ENCODE measurements at regions not wholly inside any gene's neighbourhood (a gene's known extent, or its start where the extent isn't known, plus 50 kb on each side); places are given as distances from the start of the nearest gene placed in this dataset.

DNA sequence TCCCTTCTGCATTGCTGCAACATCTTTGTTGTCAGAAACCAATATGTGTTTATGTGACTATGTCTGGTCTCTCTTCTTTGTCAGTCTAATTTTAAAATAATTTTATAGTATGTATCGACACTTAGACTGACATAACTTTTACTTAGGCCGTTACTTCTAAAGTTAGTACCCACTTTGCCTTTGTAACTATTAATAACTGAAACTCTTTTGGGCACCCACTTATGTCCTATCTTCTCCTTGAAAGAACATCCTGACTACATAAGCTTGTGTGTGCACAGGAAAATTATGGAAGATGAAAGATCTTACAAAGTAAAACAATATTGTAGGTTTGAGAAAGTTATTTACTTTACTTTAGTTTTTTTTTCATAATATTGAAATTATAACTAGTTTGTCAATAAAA is 230.4 kb upstream of the CCDC179 start:
- Histone ChIP-seq H3K79me2 (ENCODE audit: control insufficient read depth, low read length) (no peaks in the 10 kb centered on the region), H3K9me3 (ENCODE audit: control insufficient read depth, insufficient read depth, low read length) (no peaks in the 10 kb centered on the region), H3F3A (ENCODE audit: control insufficient read depth, insufficient read depth) (no peaks in the 10 kb centered on the region), H4K20me1 (ENCODE audit: control insufficient read depth, insufficient read depth, low read depth, low read length) (no peaks in the 10 kb centered on the region), H3K27me3 (ENCODE audit: control insufficient read depth, low read length) (no peaks in the 10 kb centered on the region), H3K9me2 (replicated peaks; ENCODE audit: control insufficient read depth, low read length) (no peaks in the 10 kb centered on the region), H3K4me3 (ENCODE audit: low read length) (no peak overlapping the region), H3K4me2 (ENCODE audit: low read length) (no peak overlapping the region), H3K4me1 (ENCODE audit: control insufficient read depth, low read length) (no peaks in the 10 kb centered on the region), H3K36me3 (ENCODE audit: control insufficient read depth, low read length) (no peaks in the 10 kb centered on the region), H3K27ac (ENCODE audit: low read depth, low read length) (no peak overlapping the region)
- TF ChIP-seq EZH2phosphoT487 (IDR thresholded peaks at IDR 0.05; ENCODE audit: borderline replicate concordance, low read length): no peak
- TF ChIP-seq, protein P1, sequence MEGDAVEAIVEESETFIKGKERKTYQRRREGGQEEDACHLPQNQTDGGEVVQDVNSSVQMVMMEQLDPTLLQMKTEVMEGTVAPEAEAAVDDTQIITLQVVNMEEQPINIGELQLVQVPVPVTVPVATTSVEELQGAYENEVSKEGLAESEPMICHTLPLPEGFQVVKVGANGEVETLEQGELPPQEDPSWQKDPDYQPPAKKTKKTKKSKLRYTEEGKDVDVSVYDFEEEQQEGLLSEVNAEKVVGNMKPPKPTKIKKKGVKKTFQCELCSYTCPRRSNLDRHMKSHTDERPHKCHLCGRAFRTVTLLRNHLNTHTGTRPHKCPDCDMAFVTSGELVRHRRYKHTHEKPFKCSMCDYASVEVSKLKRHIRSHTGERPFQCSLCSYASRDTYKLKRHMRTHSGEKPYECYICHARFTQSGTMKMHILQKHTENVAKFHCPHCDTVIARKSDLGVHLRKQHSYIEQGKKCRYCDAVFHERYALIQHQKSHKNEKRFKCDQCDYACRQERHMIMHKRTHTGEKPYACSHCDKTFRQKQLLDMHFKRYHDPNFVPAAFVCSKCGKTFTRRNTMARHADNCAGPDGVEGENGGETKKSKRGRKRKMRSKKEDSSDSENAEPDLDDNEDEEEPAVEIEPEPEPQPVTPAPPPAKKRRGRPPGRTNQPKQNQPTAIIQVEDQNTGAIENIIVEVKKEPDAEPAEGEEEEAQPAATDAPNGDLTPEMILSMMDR (IDR thresholded peaks at IDR 0.05; ENCODE audit: low read depth, low read length, poor library complexity, severe bottlenecking): no peak

DNA sequence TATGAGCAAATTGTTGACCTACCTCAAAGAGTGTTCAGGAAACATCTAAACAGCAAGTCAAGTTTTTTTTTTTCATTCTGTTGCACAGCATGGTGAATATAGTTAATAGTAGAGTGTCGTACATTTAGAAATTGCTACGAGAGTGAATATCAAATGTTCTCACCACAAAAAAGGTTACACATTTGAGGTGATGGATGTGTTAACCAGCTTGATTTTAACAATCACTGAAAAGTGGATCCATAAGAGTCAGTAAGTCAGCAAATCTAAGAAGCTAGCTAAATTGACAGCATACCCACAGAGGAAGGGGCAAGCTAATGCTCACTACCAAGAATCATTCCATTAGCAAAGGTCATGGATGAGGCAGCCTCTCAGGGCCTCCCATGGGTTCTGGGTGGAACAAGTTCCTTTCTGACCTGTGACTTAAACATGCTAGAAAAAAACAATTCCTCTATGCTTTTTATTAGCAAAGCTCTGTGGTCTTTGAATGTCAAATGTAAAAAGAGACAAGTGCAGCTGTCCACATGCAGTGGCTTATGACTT is 235.4 kb upstream of the CCDC179 start:
- no peak overlapping the region for H3K4me2 ChIP-seq (ENCODE audit: low read length)
- no peaks in the 10 kb centered on the region for H3F3A ChIP-seq (ENCODE audit: control insufficient read depth, insufficient read depth)
- H4K20me1 ChIP-seq (ENCODE audit: control insufficient read depth, insufficient read depth, low read depth, low read length): no peaks in the 10 kb centered on the region
- H3K4me1 ChIP-seq (ENCODE audit: control insufficient read depth, low read length): no peaks in the 10 kb centered on the region
- H3K9me3 ChIP-seq (ENCODE audit: control insufficient read depth, insufficient read depth, low read length): no peaks in the 10 kb centered on the region
- no peaks in the 10 kb centered on the region for H3K9me2 ChIP-seq (replicated peaks; ENCODE audit: control insufficient read depth, low read length)
- no peaks in the 10 kb centered on the region for H3K36me3 ChIP-seq (ENCODE audit: control insufficient read depth, low read length)
- H3K79me2 ChIP-seq (ENCODE audit: control insufficient read depth, low read length): no peaks in the 10 kb centered on the region
- no peak overlapping the region for H3K4me3 ChIP-seq (ENCODE audit: low read length)
- no peaks in the 10 kb centered on the region for H3K27me3 ChIP-seq (ENCODE audit: control insufficient read depth, low read length)
- H3K27ac ChIP-seq (ENCODE audit: low read depth, low read length): no peak overlapping the region
- TF ChIP-seq EZH2phosphoT487 (IDR thresholded peaks at IDR 0.05; ENCODE audit: borderline replicate concordance, low read length): no peak
- TF ChIP-seq, protein P1 (IDR thresholded peaks at IDR 0.05; ENCODE audit: low read depth, low read length, poor library complexity, severe bottlenecking): no peak

DNA sequence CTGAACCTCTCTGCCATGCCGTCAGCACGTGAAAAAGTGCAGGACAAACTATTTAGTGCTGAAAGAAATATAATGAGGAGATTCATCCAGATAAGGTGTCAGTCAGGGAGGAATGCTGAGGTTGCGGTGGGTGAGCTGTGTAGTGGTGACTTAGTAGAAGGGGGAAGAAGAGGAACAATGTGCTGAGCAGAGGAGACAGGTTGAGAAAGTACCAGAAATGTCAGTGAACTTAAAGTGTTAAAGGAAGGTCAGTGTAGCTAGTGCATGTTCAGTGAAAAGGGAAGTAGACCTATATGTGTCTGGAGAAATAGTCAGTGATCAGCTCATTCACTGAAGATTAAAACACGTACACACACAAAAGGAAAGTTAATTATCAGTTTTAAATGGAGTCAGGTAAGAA is 237.6 kb upstream of the CCDC179 start:
- no peak for TF ChIP-seq EZH2phosphoT487 (IDR thresholded peaks at IDR 0.05; ENCODE audit: borderline replicate concordance, low read length)
- TF ChIP-seq, protein P1 (IDR thresholded peaks at IDR 0.05; ENCODE audit: low read depth, low read length, poor library complexity, severe bottlenecking): no peak
- Histone ChIP-seq H3K4me3 (ENCODE audit: low read length) (no peak overlapping the region), H3K79me2 (ENCODE audit: control insufficient read depth, low read length) (no peaks in the 10 kb centered on the region), H3K9me2 (replicated peaks; ENCODE audit: control insufficient read depth, low read length) (no peaks in the 10 kb centered on the region), H3F3A (ENCODE audit: control insufficient read depth, insufficient read depth) (no peaks in the 10 kb centered on the region), H3K4me1 (ENCODE audit: control insufficient read depth, low read length) (no peaks in the 10 kb centered on the region), H3K36me3 (ENCODE audit: control insufficient read depth, low read length) (no peaks in the 10 kb centered on the region), H4K20me1 (ENCODE audit: control insufficient read depth, insufficient read depth, low read depth, low read length) (no peaks in the 10 kb centered on the region), H3K9me3 (ENCODE audit: control insufficient read depth, insufficient read depth, low read length) (no peaks in the 10 kb centered on the region), H3K4me2 (ENCODE audit: low read length) (no peak overlapping the region), H3K27me3 (ENCODE audit: control insufficient read depth, low read length) (no peaks in the 10 kb centered on the region), H3K27ac (ENCODE audit: low read depth, low read length) (no peak overlapping the region)

All from DOHH2 (cell line).